H1 (cell line): ENCODE measurements at regions not wholly inside any gene's neighbourhood (a gene's known extent, or its start where the extent isn't known, plus 50 kb on each side); places are given as distances from the start of the nearest gene placed in this dataset.

Source experiments
- CTCF ChIA-PET: fragments of 300-600 bp; sonication (Branson Sonifier 250); formaldehyde crosslinking; loops from one replicate; lab custom pipeline; 2021; ENCODE audit not compliant: partially characterized antibody; lab: Charles Lee
- POLR2A ChIA-PET: fragments of 300-600 bp; sonication (Branson Sonifier 250); formaldehyde crosslinking; loops from one replicate; lab custom pipeline; 2021; ENCODE audit warnings: inconsistent platforms; ENCODE audit not compliant: partially characterized antibody; lab: Charles Lee
- DNase-seq, 2 experiments: peaks; one replicate each; pipeline versions ENCODE4 v3.0.0 to v3.0.0-alpha.2; 2010 to 2022; ENCODE audit warnings: low spot score in 2 of 2, low read depth in 1 of 2, mixed read lengths in 1 of 2
- FAIRE-seq: peaks from 2 replicates; lab custom pipeline; 2011; peaks lifted over from hg19 to GRCh38; lab: Jason Lieb, UNC
- H2AFZ ChIP-seq: 2 replicates; pipeline ENCODE4 v1.8.1; 2012; ENCODE audit warnings: low read length, inconsistent platforms
- H2AK5ac ChIP-seq: 2 replicates; pipeline ENCODE4 v1.6.1; 2013; ENCODE audit warnings: low read depth, low read length
- H2BK120ac ChIP-seq: replicated peaks from 2 replicates; pipeline ENCODE3; 2013; ENCODE audit warnings: low read depth, low read length, inconsistent platforms
- H2BK12ac ChIP-seq: 2 replicates; pipeline ENCODE4 v1.6.1; 2013; ENCODE audit warnings: low read depth, low read length
- H2BK15ac ChIP-seq: 2 replicates; pipeline ENCODE4 v1.6.1; 2013; ENCODE audit warnings: low read length
- H2BK20ac ChIP-seq: 2 replicates; pipeline ENCODE4 v1.6.1; 2013; ENCODE audit warnings: low read length
- H2BK5ac ChIP-seq: 2 replicates; pipeline ENCODE4 v1.6.1; 2013; ENCODE audit warnings: low read depth, low read length
- H3K14ac ChIP-seq: 2 replicates; pipeline ENCODE4 v1.6.1; 2013; ENCODE audit warnings: inconsistent platforms; ENCODE audit not compliant: insufficient read length
- H3K18ac ChIP-seq: 2 replicates; pipeline ENCODE4 v1.6.1; 2013; ENCODE audit warnings: low read length; ENCODE audit errors: extremely low read depth
- H3K23ac ChIP-seq: 2 replicates; pipeline ENCODE4 v1.6.1; 2013; ENCODE audit warnings: inconsistent platforms; ENCODE audit not compliant: insufficient read length
- H3K23me2 ChIP-seq: 2 replicates; pipeline ENCODE4 v1.6.1; 2013; ENCODE audit warnings: low read depth, low read length
- H3K27ac ChIP-seq: 2 replicates; pipeline ENCODE4 v1.6.1; 2011; ENCODE audit warnings: low read depth, low read length, inconsistent platforms
- H3K27me3 ChIP-seq, 4 experiments: replicated peaks in 1 of 4; 1 replicate in 1 of 4; 2 replicates in 3 of 4; pipeline versions ENCODE4 v1.6.1 to v1.8.1; 2011 to 2013; ENCODE audit warnings: low read length in 3 of 4, mild to moderate bottlenecking in 3 of 4, inconsistent platforms in 2 of 4, mixed read lengths in 2 of 4, moderate library complexity in 1 of 4; ENCODE audit not compliant: control insufficient read depth in 3 of 4, insufficient read depth in 3 of 4; ENCODE audit errors: extremely low read depth in 1 of 4
- H3K36me3 ChIP-seq, 4 experiments: 2 replicates each; pipeline versions ENCODE4 v1.6.1 to v1.8.1; 2011 to 2013; ENCODE audit warnings: mild to moderate bottlenecking in 4 of 4, low read length in 3 of 4, moderate library complexity in 2 of 4, control low read depth in 1 of 4, inconsistent platforms in 1 of 4; ENCODE audit not compliant: insufficient read depth in 4 of 4, control insufficient read depth in 2 of 4
- H3K4ac ChIP-seq: replicated peaks from 2 replicates; pipeline ENCODE3; 2013; ENCODE audit warnings: low read length, low read depth, mixed read lengths, inconsistent platforms; ENCODE audit not compliant: insufficient read length
- H3K4me1 ChIP-seq, 4 experiments: replicated peaks in 1 of 4; 1 replicate in 1 of 4; 2 replicates in 3 of 4; pipeline versions ENCODE4 v1.6.1 to v1.8.1; 2011 to 2013; ENCODE audit warnings: low read length in 3 of 4, inconsistent platforms in 2 of 4, mixed read lengths in 1 of 4; ENCODE audit not compliant: insufficient read depth in 4 of 4, control insufficient read depth in 3 of 4
- H3K4me2 ChIP-seq, 2 experiments: 2 replicates each; pipeline versions ENCODE4 v1.6.1 to v1.8.1; 2011 to 2013; ENCODE audit warnings: low read depth in 2 of 2, low read length in 2 of 2, control low read depth in 1 of 2, inconsistent platforms in 1 of 2, mild to moderate bottlenecking in 1 of 2; ENCODE audit not compliant: insufficient read depth in 1 of 2
- H3K4me3 ChIP-seq, 4 experiments: fragments of 200-600, 300-600 bp in 1 of 4; sonication (generic), shearing (Covaris generic), sonication (Bioruptor Twin) in 1 of 4; 2 replicates each; pipeline versions ENCODE4 v1.5.1 to v1.8.1; 2011 to 2016; ENCODE audit warnings: low read length in 4 of 4, low read depth in 3 of 4, control low read depth in 2 of 4, inconsistent platforms in 2 of 4, mild to moderate bottlenecking in 2 of 4, mixed read lengths in 1 of 4, moderate library complexity in 1 of 4; ENCODE audit not compliant: insufficient read depth in 2 of 4; ENCODE audit errors: extremely low read depth in 1 of 4
- H3K56ac ChIP-seq: replicated peaks from 2 replicates; pipeline ENCODE3; 2013; ENCODE audit warnings: low read depth, mild to moderate bottlenecking, mixed read lengths, low read length, inconsistent platforms; ENCODE audit not compliant: insufficient read length
- H3K79me1 ChIP-seq: 2 replicates; pipeline ENCODE4 v1.6.1; 2013; ENCODE audit warnings: low read depth, low read length, control low read depth
- H3K79me2 ChIP-seq, 2 experiments: 2 replicates each; pipeline versions ENCODE4 v1.6.1 to v1.8.1; 2012 to 2013; ENCODE audit warnings: low read length in 2 of 2, mild to moderate bottlenecking in 2 of 2, inconsistent platforms in 1 of 2; ENCODE audit not compliant: insufficient read depth in 2 of 2, control insufficient read depth in 1 of 2
- H3K9ac ChIP-seq, 4 experiments: replicated peaks in 1 of 4; 1 replicate in 1 of 4; 2 replicates in 3 of 4; pipeline versions ENCODE4 v1.6.1 to v1.8.1; 2011 to 2013; ENCODE audit warnings: low read depth in 3 of 4, low read length in 3 of 4, control low read depth in 2 of 4, mild to moderate bottlenecking in 2 of 4, moderate library complexity in 2 of 4, inconsistent platforms in 1 of 4; ENCODE audit errors: extremely low read depth in 1 of 4
- H3K9me3 ChIP-seq, 2 experiments: 2 replicates each; pipeline versions ENCODE4 v1.6.1 to v1.8.1; 2012 to 2013; ENCODE audit warnings: mild to moderate bottlenecking in 2 of 2, moderate library complexity in 2 of 2, control low read depth in 1 of 2, inconsistent platforms in 1 of 2, low read depth in 1 of 2, low read length in 1 of 2, mixed read lengths in 1 of 2; ENCODE audit not compliant: insufficient read depth in 2 of 2
- H4K20me1 ChIP-seq, 2 experiments: replicated peaks in 1 of 2; 2 replicates each; pipeline versions ENCODE3 to v1.8.1; 2011 to 2013; ENCODE audit warnings: inconsistent platforms in 2 of 2, low read length in 2 of 2, mild to moderate bottlenecking in 1 of 2; ENCODE audit not compliant: insufficient read depth in 2 of 2, control insufficient read depth in 1 of 2
- H4K5ac ChIP-seq: 2 replicates; pipeline ENCODE4 v1.6.1; 2013; ENCODE audit warnings: low read length, low read depth, mixed read lengths, inconsistent platforms; ENCODE audit not compliant: insufficient read length
- H4K8ac ChIP-seq: 2 replicates; pipeline ENCODE4 v1.8.0; 2013; ENCODE audit warnings: mild to moderate bottlenecking, moderate library complexity, low read length, inconsistent platforms; ENCODE audit not compliant: insufficient read depth; ENCODE audit errors: extremely low read depth
- H4K91ac ChIP-seq: replicated peaks from 2 replicates; pipeline ENCODE3; 2013; ENCODE audit warnings: low read length, mixed read lengths, inconsistent platforms; ENCODE audit not compliant: insufficient read length
- BACH1 ChIP-seq: IDR thresholded peaks from 2 replicates; pipeline ENCODE4 v1.6.1; 2012; ENCODE audit warnings: low read length, improper control_type of control experiment
- CREB1 ChIP-seq: IDR thresholded peaks from 2 replicates; pipeline ENCODE4 v1.6.1; 2012; ENCODE audit warnings: inconsistent platforms
- EGR1 ChIP-seq: IDR thresholded peaks from 2 replicates; pipeline ENCODE4 v1.6.1; 2011; ENCODE audit warnings: low read depth, low read length, borderline replicate concordance
- GTF2F1 ChIP-seq: IDR thresholded peaks from 2 replicates; pipeline ENCODE4 v1.6.1; 2012; ENCODE audit warnings: low read depth, low read length, improper control_type of control experiment, borderline replicate concordance
- JUND ChIP-seq: IDR thresholded peaks from 2 replicates; pipeline ENCODE4 v1.6.1; 2011; ENCODE audit warnings: mild to moderate bottlenecking, improper control_type of control experiment, low read length
- MAFK ChIP-seq: IDR thresholded peaks from 2 replicates; pipeline ENCODE4 v1.6.1; 2012; ENCODE audit warnings: low read depth, mild to moderate bottlenecking, improper control_type of control experiment, low read length
- MAX ChIP-seq: IDR thresholded peaks from 2 replicates; pipeline ENCODE4 v1.6.1; 2012; ENCODE audit warnings: inconsistent platforms
- NRF1 ChIP-seq: IDR thresholded peaks from 2 replicates; pipeline ENCODE4 v1.6.1; 2011; ENCODE audit warnings: mild to moderate bottlenecking, low read depth, low read length, improper control_type of control experiment
- PHF8 ChIP-seq: fragments of 200-600 bp; sonication (generic); conservative IDR thresholded peaks from 2 replicates; pipeline ENCODE4 v1.7.1; 2012; ENCODE audit warnings: low read depth, mild to moderate bottlenecking, inconsistent platforms, low read length, moderate library complexity
- POU5F1 ChIP-seq: IDR thresholded peaks from 2 replicates; pipeline ENCODE4 v1.6.1; 2011; ENCODE audit warnings: low read depth, mild to moderate bottlenecking, low read length, moderate library complexity
- RBBP5 ChIP-seq: IDR thresholded peaks from 2 replicates; pipeline ENCODE4 v1.7.1; 2012; ENCODE audit warnings: low read depth, mild to moderate bottlenecking, inconsistent platforms, low read length, moderate library complexity, borderline replicate concordance
- SIRT6 ChIP-seq: IDR thresholded peaks from one replicate; pipeline ENCODE4 v1.7.1; 2012; ENCODE audit warnings: low read length, inconsistent platforms
- SP1 ChIP-seq: IDR thresholded peaks from 2 replicates; pipeline ENCODE4 v1.6.1; 2011; ENCODE audit warnings: low read depth, low read length
- TAF1 ChIP-seq: IDR thresholded peaks from 2 replicates; pipeline ENCODE4 v1.6.1; 2011; ENCODE audit warnings: mild to moderate bottlenecking, low read depth, low read length
- TCF12 ChIP-seq: IDR thresholded peaks from 2 replicates; pipeline ENCODE4 v1.6.1; 2011; ENCODE audit warnings: low read depth, mild to moderate bottlenecking, low read length
- WGBS, 2 experiments: shearing (Covaris generic) in 1 of 2; methylation state at CpG; one replicate each; pipeline versions ENCODE4 v1.1.6 to v1.1.7; 2013 to 2015; ENCODE audit warnings: low lambda C conversion rate in 2 of 2, mixed read lengths in 2 of 2, inconsistent platforms in 1 of 2, low coverage in 1 of 2, missing lambda C conversion rate in 1 of 2; ENCODE audit not compliant: insufficient replicate concordance in 2 of 2, insufficient coverage in 1 of 2, insufficient read length in 1 of 2; ENCODE audit errors: extremely low coverage in 1 of 2, missing lambda C conversion rate in 1 of 2; 5-methylcytosine and 5-hydroxymethylcytosine counted together

- Histone ChIP-seq H3K27ac (no peak overlapping the region), H3K23ac (no peak overlapping the region), H3K27me3 (no peaks in the 10 kb centered on the region), H3K4ac (no peak overlapping the region), H4K20me1 (no peaks in the 10 kb centered on the region), H2BK20ac (no peak overlapping the region), H2BK12ac (no peak overlapping the region), H3K79me2 (no peaks in the 10 kb centered on the region), H3K56ac (no peak overlapping the region), H3K9ac (no peak overlapping the region), H2BK120ac (no peak overlapping the region), H3K4me1 (no peaks in the 10 kb centered on the region), H3K36me3 (no peaks in the 10 kb centered on the region), H3K79me1 (no peaks in the 10 kb centered on the region), H3K4me2 (no peak overlapping the region), H4K5ac (no peak overlapping the region), H4K91ac (no peak overlapping the region), H2BK5ac (no peak overlapping the region), H3K23me2 (no peaks in the 10 kb centered on the region), H2AFZ (peak overlapping the region; percentile 65), H3K4me3 (no peak overlapping the region), H3K9me3 (no peaks in the 10 kb centered on the region), H4K8ac (no peak overlapping the region), H2AK5ac (no peak overlapping the region), H3K14ac (no peak overlapping the region), H3K18ac (no peak overlapping the region), H2BK15ac (no peak overlapping the region)
- POLR2A ChIA-PET, result no interaction called here
- FAIRE-seq, result no peak
- DNase-seq, result no peak
- CTCF ChIA-PET, result interaction anchor here (0.8 to 1.4 kb wide), 3 partner anchors 13 to 303 kb away, joined by 3 read pairs; no protein-coding TSS in a partner anchor
- 78% methylated on average over 1 of the region's 1 CpG; no CpG with 5 or more reads in 1 of the 2 experiments for WGBS, 2 experiments
- no peak for TF ChIP-seq EGR1
- no peak for TF ChIP-seq MAX
- no peak for TF ChIP-seq TCF12
- TF ChIP-seq CREB1, result no peak
- no peak for TF ChIP-seq RBBP5
- no peak for TF ChIP-seq SP1
- no peak for TF ChIP-seq MAFK
- no peak for TF ChIP-seq PHF8
- no peak for TF ChIP-seq TAF1
- no peak for TF ChIP-seq JUND
- no peak for TF ChIP-seq NRF1
- no peak for TF ChIP-seq POU5F1
- TF ChIP-seq SIRT6, result no peak
- TF ChIP-seq GTF2F1, result no peak
- no peak for TF ChIP-seq BACH1
Observed at GRCh38 chr5:175254155-175254554, 189.8 kb downstream of the DRD1 start.
